ENCODE measurements at regions not wholly inside any gene's neighbourhood (a gene's known extent, or its start where the extent isn't known, plus 50 kb on each side); places are given as distances from the start of the nearest gene placed in this dataset.

- no peak for DNase-seq
- peaks cover 18% of the 10 kb centered on the region for H3K4me1 Mint-ChIP-seq
- H3K9me3 Mint-ChIP-seq = peaks cover 23% of the 10 kb centered on the region
- H3K27ac Mint-ChIP-seq = no peak overlapping the region
- TF ChIP-seq, protein P1, sequence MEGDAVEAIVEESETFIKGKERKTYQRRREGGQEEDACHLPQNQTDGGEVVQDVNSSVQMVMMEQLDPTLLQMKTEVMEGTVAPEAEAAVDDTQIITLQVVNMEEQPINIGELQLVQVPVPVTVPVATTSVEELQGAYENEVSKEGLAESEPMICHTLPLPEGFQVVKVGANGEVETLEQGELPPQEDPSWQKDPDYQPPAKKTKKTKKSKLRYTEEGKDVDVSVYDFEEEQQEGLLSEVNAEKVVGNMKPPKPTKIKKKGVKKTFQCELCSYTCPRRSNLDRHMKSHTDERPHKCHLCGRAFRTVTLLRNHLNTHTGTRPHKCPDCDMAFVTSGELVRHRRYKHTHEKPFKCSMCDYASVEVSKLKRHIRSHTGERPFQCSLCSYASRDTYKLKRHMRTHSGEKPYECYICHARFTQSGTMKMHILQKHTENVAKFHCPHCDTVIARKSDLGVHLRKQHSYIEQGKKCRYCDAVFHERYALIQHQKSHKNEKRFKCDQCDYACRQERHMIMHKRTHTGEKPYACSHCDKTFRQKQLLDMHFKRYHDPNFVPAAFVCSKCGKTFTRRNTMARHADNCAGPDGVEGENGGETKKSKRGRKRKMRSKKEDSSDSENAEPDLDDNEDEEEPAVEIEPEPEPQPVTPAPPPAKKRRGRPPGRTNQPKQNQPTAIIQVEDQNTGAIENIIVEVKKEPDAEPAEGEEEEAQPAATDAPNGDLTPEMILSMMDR (IDR thresholded peaks at IDR 0.05) = no peak
- H3K4me3 Mint-ChIP-seq = no peak overlapping the region
- no peaks in the 10 kb centered on the region for H3K36me3 Mint-ChIP-seq (ENCODE audit: low read depth)
- H3K27me3 Mint-ChIP-seq (ENCODE audit: low read depth, poor library complexity) = peaks cover 10% of the 10 kb centered on the region
Observed at GRCh38 chr20:60365882-60366281, 407.7 kb downstream of the CDH26 start.

GRCh38 chr20:60371384-60371783, 413.2 kb downstream of the CDH26 start:
- no peaks in the 10 kb centered on the region for H3K36me3 Mint-ChIP-seq (ENCODE audit: low read depth)
- H3K9me3 Mint-ChIP-seq = peaks cover 37% of the 10 kb centered on the region
- H3K4me3 Mint-ChIP-seq = no peak overlapping the region
- H3K27me3 Mint-ChIP-seq (ENCODE audit: low read depth, poor library complexity) = peaks cover 12% of the 10 kb centered on the region
- no peak for DNase-seq
- TF ChIP-seq, protein P1 (IDR thresholded peaks at IDR 0.05) = no peak
- H3K4me1 Mint-ChIP-seq = no peaks in the 10 kb centered on the region
- no peak overlapping the region for H3K27ac Mint-ChIP-seq

DNA sequence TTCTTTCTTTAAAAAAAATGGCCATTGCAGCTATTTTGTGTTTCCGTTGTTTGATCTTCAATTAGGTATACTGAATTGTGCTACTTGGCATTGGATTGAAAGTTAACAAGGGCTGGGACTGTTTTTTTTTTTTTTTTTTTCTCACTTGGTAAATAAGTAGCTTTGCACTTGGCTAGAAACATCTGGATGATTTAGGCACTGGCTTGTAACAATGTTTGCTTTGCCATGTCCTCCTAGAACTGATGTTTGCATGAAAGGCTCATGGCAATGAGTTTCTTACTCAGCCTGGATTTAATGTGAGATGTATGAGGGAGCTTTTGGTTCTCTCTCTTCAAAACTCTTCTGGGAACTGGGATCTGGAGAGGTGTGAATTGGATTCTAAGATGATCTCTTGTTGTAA, 414.1 kb downstream of the CDH26 start:
- no peak overlapping the region for H3K4me3 Mint-ChIP-seq
- H3K9me3 Mint-ChIP-seq = peaks cover 37% of the 10 kb centered on the region
- no peak overlapping the region for H3K27ac Mint-ChIP-seq
- DNase-seq = no peak
- no peaks in the 10 kb centered on the region for H3K4me1 Mint-ChIP-seq
- H3K27me3 Mint-ChIP-seq (ENCODE audit: low read depth, poor library complexity) = peaks cover 9% of the 10 kb centered on the region
- TF ChIP-seq, protein P1 (IDR thresholded peaks at IDR 0.05) = no peak
- no peaks in the 10 kb centered on the region for H3K36me3 Mint-ChIP-seq (ENCODE audit: low read depth)

DNA sequence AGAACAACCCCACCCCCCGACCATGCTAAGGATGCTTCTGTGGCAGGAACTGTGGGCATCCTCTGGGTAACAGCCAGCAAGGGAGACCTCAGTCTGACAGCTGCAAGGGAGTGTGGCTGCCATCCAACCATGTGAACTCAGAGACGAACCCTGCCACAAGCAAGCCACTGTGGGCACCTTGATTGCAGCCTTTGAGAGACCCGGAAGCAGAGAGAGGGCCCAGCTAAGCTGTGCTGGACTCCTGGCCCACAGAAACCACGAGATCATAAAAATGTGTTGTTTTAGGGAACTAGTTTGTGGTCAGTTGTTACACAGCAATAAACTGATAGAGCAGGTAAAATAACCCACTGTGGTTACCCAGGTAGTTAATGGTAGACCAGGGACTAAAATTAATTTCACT, 414.6 kb downstream of the CDH26 start:
- TF ChIP-seq, protein P1 (IDR thresholded peaks at IDR 0.05) = no peak
- no peak for DNase-seq
- Mint-ChIP-seq H3K27ac (no peak overlapping the region), H3K4me3 (no peak overlapping the region), H3K4me1 (no peaks in the 10 kb centered on the region), H3K36me3 (ENCODE audit: low read depth) (no peaks in the 10 kb centered on the region), H3K27me3 (ENCODE audit: low read depth, poor library complexity) (peaks cover 11% of the 10 kb centered on the region), H3K9me3 (peaks cover 37% of the 10 kb centered on the region)

- H3K9me3 Mint-ChIP-seq = peaks cover 16% of the 10 kb centered on the region
- H3K4me1 Mint-ChIP-seq = no peaks in the 10 kb centered on the region
- no peaks in the 10 kb centered on the region for H3K36me3 Mint-ChIP-seq (ENCODE audit: low read depth)
- H3K27me3 Mint-ChIP-seq (ENCODE audit: low read depth, poor library complexity) = peaks cover 19% of the 10 kb centered on the region
- no peak for DNase-seq
- no peak overlapping the region for H3K27ac Mint-ChIP-seq
- TF ChIP-seq, protein P1 (IDR thresholded peaks at IDR 0.05) = no peak
- H3K4me3 Mint-ChIP-seq = no peak overlapping the region
Observed at GRCh38 chr20:60378620-60379019, 420.4 kb downstream of the CDH26 start.

GRCh38 chr20:60381643-60382400, 423.6 kb downstream of the CDH26 start:
- DNase-seq = no peak
- Mint-ChIP-seq H3K4me1 (no peaks in the 10 kb centered on the region), H3K9me3 (peaks cover 8% of the 10 kb centered on the region), H3K36me3 (ENCODE audit: low read depth) (no peaks in the 10 kb centered on the region), H3K27ac (no peak overlapping the region), H3K27me3 (ENCODE audit: low read depth, poor library complexity) (peaks cover 15% of the 10 kb centered on the region), H3K4me3 (no peak overlapping the region)
- TF ChIP-seq, protein P1 (IDR thresholded peaks at IDR 0.05) = no peak
